ENCODE measurements at regions not wholly inside any gene's neighbourhood (a gene's known extent, or its start where the extent isn't known, plus 50 kb on each side); places are given as distances from the start of the nearest gene placed in this dataset.
"Not testable (repeated sequence)": the region's sequence is repeated elsewhere in the genome, so short reads cannot be mapped to it uniquely, and the experiment has no call there.

DNA sequence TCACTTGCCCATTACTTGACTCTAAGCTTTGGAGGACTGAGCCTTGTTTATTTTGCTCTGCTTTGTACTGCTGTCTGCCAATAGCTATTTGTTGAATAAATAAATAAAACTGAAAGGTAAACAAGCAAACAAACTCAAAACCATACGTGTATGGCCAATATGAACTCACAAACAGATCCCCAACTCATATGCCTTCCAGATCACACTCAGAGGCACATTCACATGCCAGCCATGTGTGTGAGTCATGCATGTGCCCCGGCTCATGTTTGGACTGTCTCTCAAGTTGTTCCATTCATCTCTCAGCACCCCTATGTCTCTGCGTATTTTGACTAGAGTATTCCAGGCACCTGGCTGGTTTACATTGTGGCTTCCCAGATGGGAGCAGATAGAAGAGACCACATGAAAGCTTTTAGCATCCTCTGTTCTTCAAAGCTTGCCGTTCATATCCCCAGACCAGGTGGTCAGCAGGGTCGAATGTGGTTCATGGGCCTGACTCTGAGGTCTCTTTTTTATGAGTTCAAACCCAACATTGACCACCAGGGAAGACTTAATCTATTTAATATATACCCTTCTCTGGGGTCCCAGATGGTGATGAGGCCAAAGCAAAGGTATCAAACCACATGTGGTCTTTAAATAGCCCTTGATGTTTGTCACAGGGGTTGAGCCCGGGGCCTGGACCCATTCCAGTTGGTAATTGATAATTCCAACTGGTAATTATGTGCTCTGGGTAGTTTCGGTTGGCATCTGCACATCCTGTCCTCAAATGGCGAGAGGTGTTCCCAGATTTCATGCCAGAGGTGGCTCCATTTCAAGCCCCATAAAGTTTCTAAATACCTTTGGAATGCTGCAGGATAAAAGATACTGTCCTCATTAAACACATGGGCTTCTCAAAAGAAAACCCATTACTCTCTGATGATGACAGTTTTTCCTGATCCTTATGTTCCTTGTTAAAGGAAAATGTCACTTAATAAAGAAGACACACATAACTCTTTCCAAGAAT lies 287.3 kb upstream of the MAF start:
- WGBS (ENCODE audit: insufficient coverage, low coverage, low lambda C conversion rate, missing lambda C conversion rate), result 76% methylated on average over 7 of the region's 8 CpGs
- Histone ChIP-seq H3K27ac (no peak overlapping the region), H3K4me3 (no peak overlapping the region), H3K4me1 (no peaks in the 10 kb centered on the region), H3K27me3 (no peaks in the 10 kb centered on the region), H3K9me3 (no peaks in the 10 kb centered on the region), H3K36me3 (no peaks in the 10 kb centered on the region)
- intact Hi-C loops (cut with DNase I), result no loop called here
- TF ChIP-seq, protein P1, sequence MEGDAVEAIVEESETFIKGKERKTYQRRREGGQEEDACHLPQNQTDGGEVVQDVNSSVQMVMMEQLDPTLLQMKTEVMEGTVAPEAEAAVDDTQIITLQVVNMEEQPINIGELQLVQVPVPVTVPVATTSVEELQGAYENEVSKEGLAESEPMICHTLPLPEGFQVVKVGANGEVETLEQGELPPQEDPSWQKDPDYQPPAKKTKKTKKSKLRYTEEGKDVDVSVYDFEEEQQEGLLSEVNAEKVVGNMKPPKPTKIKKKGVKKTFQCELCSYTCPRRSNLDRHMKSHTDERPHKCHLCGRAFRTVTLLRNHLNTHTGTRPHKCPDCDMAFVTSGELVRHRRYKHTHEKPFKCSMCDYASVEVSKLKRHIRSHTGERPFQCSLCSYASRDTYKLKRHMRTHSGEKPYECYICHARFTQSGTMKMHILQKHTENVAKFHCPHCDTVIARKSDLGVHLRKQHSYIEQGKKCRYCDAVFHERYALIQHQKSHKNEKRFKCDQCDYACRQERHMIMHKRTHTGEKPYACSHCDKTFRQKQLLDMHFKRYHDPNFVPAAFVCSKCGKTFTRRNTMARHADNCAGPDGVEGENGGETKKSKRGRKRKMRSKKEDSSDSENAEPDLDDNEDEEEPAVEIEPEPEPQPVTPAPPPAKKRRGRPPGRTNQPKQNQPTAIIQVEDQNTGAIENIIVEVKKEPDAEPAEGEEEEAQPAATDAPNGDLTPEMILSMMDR (IDR thresholded peaks at IDR 0.05), result no peak
- no peak for TF ChIP-seq POLR2A (IDR thresholded peaks at IDR 0.05)
- DNase-seq, result no peak
- ATAC-seq, result no peak

DNA sequence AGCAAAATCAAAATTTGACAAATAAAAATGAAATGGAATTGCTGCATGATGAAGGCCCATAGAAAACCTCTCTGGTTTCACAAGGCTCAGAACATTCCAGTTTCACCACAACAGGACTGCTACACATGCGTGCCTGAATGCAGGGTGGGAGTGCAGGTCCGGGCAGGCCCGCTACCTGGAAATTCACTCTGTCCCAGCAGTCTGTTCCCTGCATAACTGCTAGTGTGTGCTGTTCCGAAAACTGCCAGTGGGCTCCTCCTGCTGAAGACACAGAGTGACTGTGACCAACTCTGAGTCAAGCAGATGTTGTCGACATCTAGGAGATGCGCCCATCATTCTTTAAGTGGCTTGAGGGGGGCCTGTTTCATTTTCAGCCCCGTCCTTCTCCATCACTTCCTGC lies 284.8 kb upstream of the MAF start:
- H3K36me3 ChIP-seq, result no peaks in the 10 kb centered on the region
- no peak overlapping the region for H3K4me3 ChIP-seq
- H3K9me3 ChIP-seq, result no peaks in the 10 kb centered on the region
- no peak for DNase-seq
- H3K4me1 ChIP-seq, result no peaks in the 10 kb centered on the region
- intact Hi-C loops (cut with DNase I), result no loop called here
- H3K27ac ChIP-seq, result no peak overlapping the region
- ATAC-seq, result no peak
- WGBS (ENCODE audit: insufficient coverage, low coverage, low lambda C conversion rate, missing lambda C conversion rate), result 52% methylated on average over 2 of the region's 7 CpGs
- no peaks in the 10 kb centered on the region for H3K27me3 ChIP-seq
- TF ChIP-seq, protein P1 (IDR thresholded peaks at IDR 0.05), result no peak
- no peak for TF ChIP-seq POLR2A (IDR thresholded peaks at IDR 0.05)

DNA sequence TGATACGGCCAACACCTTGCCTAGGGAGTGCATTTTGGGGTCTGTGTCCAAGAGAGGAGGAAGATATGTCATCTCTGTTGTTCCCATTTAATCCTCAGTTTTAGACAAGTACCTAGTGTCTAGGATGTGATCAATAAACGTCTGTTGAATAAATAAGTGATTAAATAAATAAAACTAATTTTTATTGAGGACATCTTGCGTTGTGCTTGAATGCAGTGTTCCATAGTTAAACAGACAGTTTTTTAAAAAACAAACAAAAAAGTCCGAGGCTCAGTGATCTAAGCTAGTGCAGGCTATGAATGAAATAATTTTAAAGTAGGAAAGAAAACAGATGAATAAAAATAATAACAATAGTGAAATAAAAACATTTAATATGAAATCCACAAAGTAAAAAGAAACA lies 283.0 kb upstream of the MAF start:
- ATAC-seq (no peak), DNase-seq (no peak)
- Histone ChIP-seq H3K4me1 (no peaks in the 10 kb centered on the region), H3K27ac (no peak overlapping the region), H3K27me3 (no peaks in the 10 kb centered on the region), H3K9me3 (no peaks in the 10 kb centered on the region), H3K36me3 (no peaks in the 10 kb centered on the region), H3K4me3 (no peak overlapping the region)
- WGBS (ENCODE audit: insufficient coverage, low coverage, low lambda C conversion rate, missing lambda C conversion rate), result 52% methylated on average over 4 of the region's 4 CpGs
- intact Hi-C loops (cut with DNase I), result no loop called here
- TF ChIP-seq POLR2A (IDR thresholded peaks at IDR 0.05), result no peak

DNA sequence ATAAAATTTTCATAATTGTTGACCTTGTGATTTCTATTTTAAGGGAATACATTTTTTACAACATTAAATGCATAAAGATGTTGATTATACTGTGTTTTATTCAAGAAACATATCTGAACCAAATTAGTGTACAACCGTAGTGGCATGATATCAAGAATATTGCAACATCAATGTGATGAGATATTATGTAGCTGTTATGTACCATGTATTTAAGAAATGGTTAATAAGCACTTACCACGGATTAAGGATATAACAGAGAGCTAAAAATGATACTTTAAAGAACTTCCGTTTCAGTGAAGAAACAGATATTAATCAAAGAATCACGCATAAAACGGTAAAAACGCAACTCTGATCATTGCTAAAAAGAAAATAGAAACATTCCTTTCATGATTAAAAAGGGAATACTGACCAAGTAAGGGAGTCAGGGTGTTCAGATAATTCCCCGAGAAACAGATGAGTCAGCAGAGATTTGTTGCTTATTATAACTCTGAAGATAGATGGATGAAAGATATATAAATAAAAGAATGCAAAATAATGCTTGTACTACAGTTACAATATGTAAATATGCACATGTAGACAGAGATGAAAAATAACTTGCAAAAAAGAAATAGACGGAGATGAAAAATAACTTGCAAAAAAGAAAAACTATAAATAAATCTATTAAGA lies 281.9 kb upstream of the MAF start:
- no peaks in the 10 kb centered on the region for H3K4me1 ChIP-seq
- no peaks in the 10 kb centered on the region for H3K27me3 ChIP-seq
- no peak for TF ChIP-seq POLR2A (IDR thresholded peaks at IDR 0.05)
- TF ChIP-seq, protein P1 (IDR thresholded peaks at IDR 0.05), result no peak
- 74% methylated on average over 8 of the region's 8 CpGs for WGBS (ENCODE audit: insufficient coverage, low coverage, low lambda C conversion rate, missing lambda C conversion rate)
- ATAC-seq (no peak), DNase-seq (no peak)
- intact Hi-C loops (cut with DNase I), result no loop called here
- H3K9me3 ChIP-seq, result no peaks in the 10 kb centered on the region
- H3K4me3 ChIP-seq, result no peak overlapping the region
- H3K27ac ChIP-seq, result no peak overlapping the region
- no peaks in the 10 kb centered on the region for H3K36me3 ChIP-seq

DNA sequence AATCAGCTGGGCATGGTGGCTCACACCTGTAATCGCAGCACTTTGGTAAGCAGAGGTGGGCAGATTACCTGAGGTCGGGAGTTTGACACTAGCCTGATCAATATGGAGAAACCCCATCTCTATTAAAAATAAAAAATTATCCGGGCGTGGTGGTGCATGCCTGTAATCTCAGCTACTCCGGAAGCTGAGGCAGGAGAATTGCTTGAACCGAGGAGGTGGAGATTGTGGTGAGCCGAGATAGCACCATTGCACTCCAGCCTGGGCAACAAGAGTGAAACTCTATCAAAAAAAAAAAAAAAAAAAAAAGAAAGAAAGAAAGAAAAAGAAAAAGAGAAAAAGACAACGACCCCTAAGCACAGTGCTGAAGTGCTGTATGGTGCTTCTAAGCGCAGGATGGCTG lies 280.6 kb upstream of the MAF start:
- H3K4me3 ChIP-seq; intact Hi-C loops (cut with DNase I); H3K36me3 ChIP-seq; DNase-seq; ATAC-seq; H3K27ac ChIP-seq; H3K27me3 ChIP-seq; H3K9me3 ChIP-seq; H3K4me1 ChIP-seq: not testable (repeated sequence)
- WGBS (ENCODE audit: insufficient coverage, low coverage, low lambda C conversion rate, missing lambda C conversion rate), result 93% methylated on average over 9 of the region's 9 CpGs

Measured in right lobe of liver (tissue), 6 donors.